ENCODE measurements at regions not wholly inside any gene's neighbourhood (a gene's known extent, or its start where the extent isn't known, plus 50 kb on each side); places are given as distances from the start of the nearest gene placed in this dataset.

GRCh38 chr7:136654406-136654805 lies 214.0 kb upstream of the CHRM2 start:
- Histone ChIP-seq H3K4me1 (no peaks in the 10 kb centered on the region), H3K36me3 (no peaks in the 10 kb centered on the region), H3K27ac (no peak overlapping the region), H3K27me3 (ENCODE audit: low read depth) (no peaks in the 10 kb centered on the region), H3K4me3 (no peak overlapping the region), H3K9me3 (no peaks in the 10 kb centered on the region)
- intact Hi-C loops (cut with DNase I), result no loop called here
- no peak for ATAC-seq
- no peak for DNase-seq
- TF ChIP-seq, protein P1, sequence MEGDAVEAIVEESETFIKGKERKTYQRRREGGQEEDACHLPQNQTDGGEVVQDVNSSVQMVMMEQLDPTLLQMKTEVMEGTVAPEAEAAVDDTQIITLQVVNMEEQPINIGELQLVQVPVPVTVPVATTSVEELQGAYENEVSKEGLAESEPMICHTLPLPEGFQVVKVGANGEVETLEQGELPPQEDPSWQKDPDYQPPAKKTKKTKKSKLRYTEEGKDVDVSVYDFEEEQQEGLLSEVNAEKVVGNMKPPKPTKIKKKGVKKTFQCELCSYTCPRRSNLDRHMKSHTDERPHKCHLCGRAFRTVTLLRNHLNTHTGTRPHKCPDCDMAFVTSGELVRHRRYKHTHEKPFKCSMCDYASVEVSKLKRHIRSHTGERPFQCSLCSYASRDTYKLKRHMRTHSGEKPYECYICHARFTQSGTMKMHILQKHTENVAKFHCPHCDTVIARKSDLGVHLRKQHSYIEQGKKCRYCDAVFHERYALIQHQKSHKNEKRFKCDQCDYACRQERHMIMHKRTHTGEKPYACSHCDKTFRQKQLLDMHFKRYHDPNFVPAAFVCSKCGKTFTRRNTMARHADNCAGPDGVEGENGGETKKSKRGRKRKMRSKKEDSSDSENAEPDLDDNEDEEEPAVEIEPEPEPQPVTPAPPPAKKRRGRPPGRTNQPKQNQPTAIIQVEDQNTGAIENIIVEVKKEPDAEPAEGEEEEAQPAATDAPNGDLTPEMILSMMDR (IDR thresholded peaks at IDR 0.05), result no peak

DNA sequence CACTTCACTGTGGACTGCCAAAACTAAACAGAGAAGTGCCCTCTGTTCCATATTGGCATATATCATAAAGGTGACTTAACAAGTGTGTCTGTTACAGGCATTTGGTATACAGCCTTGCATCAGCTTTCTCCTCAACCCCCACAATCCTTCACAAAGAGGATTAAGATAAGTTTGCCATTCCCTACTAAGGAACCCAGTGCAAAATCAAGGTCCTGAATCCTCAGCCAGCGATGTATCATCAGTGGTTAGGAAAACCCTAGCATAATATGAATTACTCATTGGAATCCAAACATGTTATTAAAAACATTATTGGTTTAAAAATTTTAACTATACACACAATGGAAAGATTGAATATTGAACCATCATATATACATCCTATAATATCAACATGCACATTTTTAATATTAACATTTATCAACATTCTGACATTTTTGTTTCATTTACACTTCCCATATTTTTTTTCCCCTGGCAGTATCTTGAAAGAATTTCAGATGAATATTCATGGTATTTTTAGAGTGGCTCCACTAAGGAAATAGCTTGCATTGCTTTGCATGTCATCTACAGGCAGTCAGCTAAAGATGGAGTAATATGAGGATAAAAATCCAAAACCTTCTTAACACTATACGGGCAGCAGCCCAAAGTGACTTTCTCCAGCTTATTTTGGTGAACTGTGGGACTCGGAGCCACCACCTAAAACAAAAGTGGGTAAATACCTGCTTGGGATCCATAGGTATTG lies 215.6 kb upstream of the CHRM2 start:
- H3K9me3 ChIP-seq, result no peaks in the 10 kb centered on the region
- ATAC-seq (no peak), DNase-seq (no peak)
- H3K27ac ChIP-seq, result no peak overlapping the region
- TF ChIP-seq, protein P1 (IDR thresholded peaks at IDR 0.05), result no peak
- intact Hi-C loops (cut with DNase I), result no loop called here
- no peaks in the 10 kb centered on the region for H3K4me1 ChIP-seq
- no peak overlapping the region for H3K4me3 ChIP-seq
- no peaks in the 10 kb centered on the region for H3K27me3 ChIP-seq (ENCODE audit: low read depth)
- no peaks in the 10 kb centered on the region for H3K36me3 ChIP-seq

GRCh38 chr7:136640977-136641376 lies 227.5 kb upstream of the CHRM2 start:
- ATAC-seq (no peak), DNase-seq (no peak)
- H3K36me3 ChIP-seq, result no peaks in the 10 kb centered on the region
- intact Hi-C loops (cut with DNase I), result no loop called here
- no peak overlapping the region for H3K4me3 ChIP-seq
- H3K27me3 ChIP-seq (ENCODE audit: low read depth), result no peaks in the 10 kb centered on the region
- no peak overlapping the region for H3K27ac ChIP-seq
- H3K4me1 ChIP-seq, result no peaks in the 10 kb centered on the region
- TF ChIP-seq, protein P1 (IDR thresholded peaks at IDR 0.05), result no peak
- H3K9me3 ChIP-seq, result no peaks in the 10 kb centered on the region

DNA sequence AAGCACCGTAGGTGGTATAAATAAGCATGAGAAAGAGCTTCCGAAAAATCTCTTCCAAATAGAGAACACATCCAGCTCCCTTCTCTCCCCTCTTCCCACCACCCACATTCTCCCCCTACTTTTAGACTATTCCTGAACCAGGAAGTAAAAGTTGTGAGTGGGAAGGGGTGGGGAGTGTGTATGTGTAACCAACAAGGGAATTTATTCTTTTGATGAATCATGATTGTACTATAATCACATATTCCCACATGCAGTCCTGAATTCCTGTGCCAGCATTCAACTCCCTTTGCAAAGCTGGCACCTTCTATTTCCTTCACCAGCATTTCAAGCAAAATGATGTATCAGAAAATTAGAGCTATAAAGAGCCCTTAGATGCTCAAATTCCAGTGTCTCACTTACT lies 230.6 kb upstream of the CHRM2 start:
- ATAC-seq, result no peak

DNA sequence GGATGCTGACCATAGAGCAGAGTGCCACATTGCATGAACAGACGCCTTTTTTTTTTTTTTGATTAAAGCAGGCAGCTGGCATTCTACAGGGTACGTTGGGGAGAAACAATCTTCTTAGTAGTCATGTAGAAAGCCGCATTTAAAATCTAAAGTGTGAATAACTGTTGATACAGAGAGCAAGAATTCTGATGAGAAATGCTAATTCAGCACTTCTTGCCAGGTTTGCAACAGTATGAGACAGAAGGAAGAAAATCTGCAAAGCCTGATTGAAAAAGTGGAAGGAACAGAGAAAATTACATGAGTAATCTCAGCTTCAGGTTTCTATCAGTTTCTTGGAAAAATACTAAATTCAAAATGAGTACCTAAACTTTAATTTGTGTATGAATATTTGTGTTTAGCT lies 232.7 kb upstream of the CHRM2 start:
- no peak for DNase-seq
- Histone ChIP-seq H3K4me3 (no peak overlapping the region), H3K27me3 (ENCODE audit: low read depth) (no peaks in the 10 kb centered on the region), H3K4me1 (no peaks in the 10 kb centered on the region), H3K9me3 (no peaks in the 10 kb centered on the region), H3K36me3 (no peaks in the 10 kb centered on the region), H3K27ac (no peak overlapping the region)
- ATAC-seq, result no peak
- intact Hi-C loops (cut with DNase I), result no loop called here
- TF ChIP-seq, protein P1 (IDR thresholded peaks at IDR 0.05), result no peak

More for the DNA sequence above, 230.6 kb upstream of the CHRM2 start:
- DNase-seq, result no peak
- Histone ChIP-seq H3K4me3 (no peak overlapping the region), H3K36me3 (no peaks in the 10 kb centered on the region), H3K27ac (no peak overlapping the region), H3K9me3 (no peaks in the 10 kb centered on the region), H3K27me3 (ENCODE audit: low read depth) (no peaks in the 10 kb centered on the region), H3K4me1 (no peaks in the 10 kb centered on the region)
- TF ChIP-seq, protein P1 (IDR thresholded peaks at IDR 0.05), result no peak
- intact Hi-C loops (cut with DNase I), result no loop called here
